ENCODE measurements at regions not wholly inside any gene's neighbourhood (a gene's known extent, or its start where the extent isn't known, plus 50 kb on each side); places are given as distances from the start of the nearest gene placed in this dataset.

GRCh38 chr3:15952543-15953175 lies 154.9 kb upstream of the ANKRD28 start:
- no peak for DNase-seq

GRCh38 chr3:15953841-15954240 lies 156.1 kb upstream of the ANKRD28 start:
- no peak for DNase-seq

GRCh38 chr3:15955968-15956367 lies 158.2 kb upstream of the ANKRD28 start:
- no peak for DNase-seq

- no peak for DNase-seq
Measured at GRCh38 chr3:15958692-15959433, 161.1 kb upstream of the ANKRD28 start.

- no peak for DNase-seq
Measured at GRCh38 chr3:15959434-15959811, 161.6 kb upstream of the ANKRD28 start.

- DNase-seq: no peak
Measured at GRCh38 chr3:15964605-15965442, 167.0 kb upstream of the ANKRD28 start.

GRCh38 chr3:15967577-15967976 lies 169.8 kb upstream of the ANKRD28 start:
- no peak for DNase-seq

GRCh38 chr3:15969874-15970640 lies 172.3 kb upstream of the ANKRD28 start:
- no peak for DNase-seq

GRCh38 chr3:15973414-15973813 lies 175.6 kb upstream of the ANKRD28 start:
- DNase-seq: no peak

- no peak for DNase-seq
Measured at GRCh38 chr3:15973940-15974339, 176.2 kb upstream of the ANKRD28 start.

- DNase-seq: no peak
Measured at GRCh38 chr3:15974647-15975046, 176.9 kb upstream of the ANKRD28 start.

- no peak for DNase-seq
Measured at GRCh38 chr3:15976524-15976923, 178.7 kb upstream of the ANKRD28 start.

- DNase-seq: no peak
Measured at GRCh38 chr3:15977090-15977489, 179.3 kb upstream of the ANKRD28 start.

- no peak for DNase-seq
Measured at GRCh38 chr3:15977598-15978232, 179.9 kb upstream of the ANKRD28 start.

GRCh38 chr3:15978801-15979200 lies 181.0 kb upstream of the ANKRD28 start:
- DNase-seq: no peak

- no peak for DNase-seq
Measured at GRCh38 chr3:15979495-15979894, 181.7 kb upstream of the ANKRD28 start.

- no peak for DNase-seq
Measured at GRCh38 chr3:15979900-15980299, 182.1 kb upstream of the ANKRD28 start.

GRCh38 chr3:15982243-15982642 lies 184.5 kb upstream of the ANKRD28 start:
- no peak for DNase-seq

GRCh38 chr3:15982667-15983196 lies 185.0 kb upstream of the ANKRD28 start:
- no peak for DNase-seq

- DNase-seq: no peak
Measured at GRCh38 chr3:15983232-15983631, 185.5 kb upstream of the ANKRD28 start.

GRCh38 chr3:15983693-15984092 lies 185.9 kb upstream of the ANKRD28 start:
- DNase-seq: no peak

GRCh38 chr3:15989419-15989818 lies 185.1 kb upstream of the GALNT15 start:
- no peak for DNase-seq

Data from activated CD4-positive, alpha-beta T cell treated with anti-CD3 and anti-CD28 coated beads, Interleukin-2, amount 50 U/mL, for 4 hours (primary cell).